NCI-H1092 (cell line): ENCODE measurements at regions not wholly inside any gene's neighbourhood (a gene's known extent, or its start where the extent isn't known, plus 50 kb on each side); places are given as distances from the start of the nearest gene placed in this dataset.

Source experiments
- DNase-seq: peaks from one replicate; lab custom pipeline; 2025; lab: John Stamatoyannopoulos, UW

DNA sequence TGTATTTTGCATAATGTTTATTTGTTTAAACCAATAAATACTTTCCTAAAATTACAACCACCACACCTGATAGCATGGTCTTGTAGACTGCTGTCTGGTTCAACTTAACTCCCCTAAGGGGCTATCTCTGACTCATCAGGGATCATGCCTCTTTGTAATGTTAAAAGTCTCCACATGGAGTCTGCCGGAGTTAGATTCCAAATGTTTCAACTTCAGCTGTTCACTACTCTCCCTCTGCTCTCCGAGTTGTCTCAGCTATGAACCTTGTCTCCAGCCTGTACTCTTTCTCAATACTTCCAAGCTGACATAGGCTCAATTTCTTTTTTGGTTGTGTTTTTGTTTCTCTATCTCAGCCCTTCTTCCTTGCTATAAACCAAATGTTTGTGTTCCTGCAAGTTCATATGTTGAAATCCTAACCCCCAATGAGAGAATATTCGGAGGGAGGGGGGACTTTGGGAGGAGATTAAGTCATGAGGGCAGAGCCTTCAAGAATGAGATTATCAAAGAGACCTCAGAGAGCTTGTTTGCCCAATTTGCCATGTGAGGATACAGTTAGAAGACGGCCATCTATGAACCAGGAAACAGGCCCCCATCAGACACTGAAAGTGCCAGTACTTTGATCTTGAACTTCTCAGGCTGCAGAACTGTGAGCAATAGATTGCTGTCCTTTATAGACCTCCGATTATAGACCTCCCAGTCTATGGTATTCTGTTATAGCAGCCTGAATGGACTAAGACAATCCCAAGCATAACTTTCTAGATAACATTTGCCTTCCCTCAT is 858.2 kb downstream of the VRK1 start:
- no peak for DNase-seq

- no peak for DNase-seq
These were observed 860.4 kb downstream of the VRK1 start for GRCh38 chr14:97657609-97658008.

DNA sequence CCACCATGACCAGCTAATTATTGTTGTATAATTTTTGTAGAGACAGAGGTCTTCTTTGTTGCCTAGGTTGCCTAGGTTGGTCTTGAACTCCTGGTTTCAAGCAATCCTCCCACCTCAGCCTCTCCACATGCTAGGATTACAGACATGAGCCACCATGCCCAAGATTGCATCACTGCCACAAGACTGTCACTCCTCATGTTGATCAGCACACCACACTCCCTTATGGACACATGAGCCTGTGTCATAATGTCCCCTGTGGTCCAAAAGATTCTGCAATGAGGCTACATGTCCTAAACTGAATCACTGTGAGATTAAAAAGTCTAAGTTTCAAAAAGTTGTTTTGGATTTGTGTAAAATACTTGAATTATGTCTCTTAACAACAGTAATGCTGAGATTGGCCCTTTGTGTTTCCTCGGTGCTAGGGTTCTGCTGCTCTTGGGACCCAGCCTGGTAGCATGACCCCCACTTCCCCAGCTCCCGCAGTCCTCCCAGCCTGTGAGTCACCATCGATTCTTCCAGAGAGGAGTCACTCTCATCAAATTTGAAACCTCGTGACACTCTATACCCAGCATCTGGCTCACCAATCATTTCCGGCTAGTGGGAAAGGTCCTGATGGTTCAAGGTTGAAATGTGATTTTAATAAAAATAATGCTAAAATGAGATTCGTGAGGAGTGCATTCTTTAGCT is 890.9 kb downstream of the VRK1 start:
- no peak for DNase-seq

- no peak for DNase-seq
These were observed 891.6 kb downstream of the VRK1 start for GRCh38 chr14:97688631-97689336.

GRCh38 chr14:97692084-97692483 is 894.9 kb downstream of the VRK1 start:
- DNase-seq, result no peak

DNA sequence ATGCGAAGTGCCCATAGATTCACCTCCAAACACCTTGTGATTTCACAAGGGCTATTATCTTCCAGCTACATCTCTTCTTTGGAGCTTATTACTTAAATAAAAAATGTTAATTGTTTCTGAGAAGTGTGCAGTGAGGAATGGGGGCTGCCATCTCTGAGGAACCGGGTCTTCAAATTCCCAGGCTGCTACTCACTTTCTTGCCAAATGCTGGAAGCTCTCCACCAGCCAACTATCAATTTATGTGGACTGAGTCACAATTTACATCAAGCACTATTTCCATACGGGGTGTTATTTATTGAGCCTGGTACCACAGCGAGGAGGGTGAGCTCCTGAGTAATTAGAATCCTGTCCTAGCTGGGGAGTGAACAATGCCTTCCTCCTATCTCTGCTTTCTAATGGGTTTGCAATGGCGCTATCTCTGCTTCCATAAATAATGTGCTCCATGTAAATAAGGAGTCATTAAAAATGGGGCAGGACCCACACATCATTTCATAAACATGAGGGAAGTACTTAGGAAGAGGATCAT is 898.3 kb downstream of the VRK1 start:
- DNase-seq, result no peak

DNA sequence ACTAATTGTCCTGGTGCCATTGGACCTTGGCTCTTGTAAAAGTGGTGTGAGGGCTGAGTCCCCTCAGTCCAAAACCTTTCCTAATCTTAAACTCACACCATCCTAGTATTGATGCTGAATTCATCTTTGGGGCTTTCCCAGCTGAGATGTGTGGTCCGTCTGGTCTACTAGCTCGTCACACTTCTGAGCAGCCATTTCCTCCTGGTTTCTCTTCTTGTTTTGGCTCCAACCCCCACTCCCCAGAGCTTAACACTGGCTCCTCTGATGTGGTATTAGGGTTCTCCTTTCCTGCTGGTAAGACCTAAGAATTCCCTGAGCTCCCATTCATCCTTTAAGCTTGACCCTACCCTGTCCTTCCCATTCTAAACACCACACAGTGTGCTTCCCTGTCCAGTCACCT is 900.6 kb downstream of the VRK1 start:
- no peak for DNase-seq

DNA sequence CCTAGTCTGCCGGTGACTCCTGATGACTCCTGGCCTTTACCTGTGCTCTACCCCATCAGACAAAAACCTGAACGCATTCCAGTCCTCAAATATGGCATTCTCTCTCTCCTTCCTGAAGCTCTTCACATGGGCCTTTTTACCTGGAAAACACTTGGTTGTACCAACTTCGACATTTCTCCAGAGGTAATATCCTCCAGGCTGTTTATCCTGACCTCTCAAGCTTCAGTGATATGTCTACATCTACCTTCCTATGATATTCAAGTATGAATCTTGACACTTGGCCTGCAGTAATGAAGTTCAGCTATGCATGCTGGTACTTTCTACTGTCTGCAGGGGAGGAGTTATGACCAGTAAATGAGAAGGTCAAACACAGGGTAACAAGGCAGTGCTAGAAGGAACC is 901.8 kb downstream of the VRK1 start:
- DNase-seq, result no peak

DNA sequence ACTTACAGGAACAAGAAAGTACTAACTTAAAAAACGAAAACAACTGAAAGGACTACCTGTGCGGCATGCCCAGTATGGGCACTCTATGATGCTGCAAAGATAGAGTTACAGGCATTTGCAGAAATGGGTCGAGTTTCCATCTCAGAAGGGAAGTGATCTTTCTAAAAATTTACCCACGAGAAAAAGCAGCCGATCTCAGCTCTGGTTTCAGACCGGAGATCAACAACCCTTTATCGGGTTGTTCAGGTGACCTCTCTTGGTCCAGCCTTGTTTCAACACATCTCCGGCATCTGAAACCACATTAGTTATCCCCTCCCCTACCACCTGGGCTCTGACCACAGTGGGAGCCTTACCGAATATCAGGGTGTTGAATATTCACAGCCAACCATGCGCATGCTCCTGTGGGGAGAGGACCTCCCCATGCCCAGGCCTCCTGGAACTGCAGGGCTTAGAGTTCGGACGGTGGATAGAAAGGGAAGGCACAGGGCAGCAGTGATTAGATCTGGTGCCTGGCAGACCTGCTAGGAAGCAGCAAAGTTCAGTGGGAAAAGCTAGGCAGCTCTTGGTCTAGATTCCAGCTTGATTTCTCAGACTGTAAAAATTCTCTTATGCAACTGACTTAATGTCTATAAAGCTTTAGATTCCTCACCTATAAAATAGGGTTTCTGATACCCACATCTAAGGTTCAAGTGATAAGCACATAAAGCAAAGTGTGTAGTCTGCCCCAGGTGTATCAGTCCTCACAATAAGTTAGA is 906.0 kb downstream of the VRK1 start:
- no peak for DNase-seq

GRCh38 chr14:97704316-97704885 is 907.2 kb downstream of the VRK1 start:
- no peak for DNase-seq

- no peak for DNase-seq
These were observed 907.9 kb downstream of the VRK1 start for GRCh38 chr14:97705107-97705506.

GRCh38 chr14:97705976-97706375 is 908.8 kb downstream of the VRK1 start:
- DNase-seq, result no peak

DNA sequence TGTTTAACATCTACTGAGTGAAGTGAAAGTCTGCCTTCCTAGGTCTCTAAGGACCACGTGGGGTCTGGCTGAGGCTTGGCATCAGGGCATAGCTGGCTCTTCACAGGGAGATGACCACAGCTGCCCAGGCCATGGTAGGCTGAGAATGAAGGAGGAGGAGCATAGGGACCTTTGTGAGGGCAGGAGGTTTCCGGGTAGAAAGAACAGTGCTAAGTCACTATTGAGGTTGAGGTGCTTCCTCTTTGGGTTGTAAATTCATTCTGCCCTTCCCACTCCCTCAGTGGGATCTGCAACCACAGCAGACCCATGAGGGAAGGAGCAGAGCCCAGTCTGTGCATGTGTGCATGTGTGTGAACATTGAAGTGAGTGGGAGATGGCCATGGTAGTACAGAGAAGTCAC is 909.6 kb downstream of the VRK1 start:
- no peak for DNase-seq

DNA sequence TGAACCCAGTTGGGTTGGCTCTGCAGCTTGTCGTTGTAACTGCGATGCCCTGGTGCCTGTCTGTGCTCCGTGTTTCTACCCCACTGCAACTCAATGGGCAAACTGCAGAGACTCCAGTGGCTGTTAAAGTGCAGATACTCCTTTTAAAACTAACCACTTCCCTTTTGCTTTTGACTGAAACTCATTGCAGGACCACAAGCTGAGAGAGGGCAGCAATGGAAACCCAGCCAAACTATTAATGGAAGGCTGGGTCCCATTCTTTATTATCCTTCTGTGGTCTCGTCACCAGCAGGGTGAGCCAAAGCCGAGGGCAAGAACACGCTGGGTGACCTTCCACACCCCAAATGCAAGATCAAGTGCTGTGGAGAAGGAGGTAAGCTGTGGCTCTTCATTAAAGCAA is 910.4 kb downstream of the VRK1 start:
- DNase-seq, result no peak

- no peak for DNase-seq
These were observed 912.4 kb downstream of the VRK1 start for GRCh38 chr14:97709552-97709951.

- DNase-seq, result no peak
These were observed 913.5 kb downstream of the VRK1 start for GRCh38 chr14:97710726-97711125.

DNA sequence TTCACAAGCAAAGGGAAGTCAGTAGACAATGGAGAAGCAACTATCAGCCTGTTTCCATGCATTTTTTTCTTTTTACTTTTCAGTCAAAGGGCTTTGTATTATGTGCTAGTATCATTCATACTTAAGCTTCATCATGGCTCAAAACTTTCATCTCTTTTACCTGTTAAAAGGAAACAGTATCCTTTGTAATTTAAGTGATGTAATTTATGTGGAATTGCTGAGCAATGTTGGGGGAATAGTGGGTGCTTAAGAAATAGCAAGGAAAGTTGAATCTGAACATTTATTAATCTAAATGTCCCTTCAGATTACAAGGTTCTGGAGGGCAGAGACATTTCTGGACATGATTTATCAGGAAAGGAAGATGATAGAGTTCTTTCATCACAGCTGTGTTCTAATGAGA is 915.3 kb downstream of the VRK1 start:
- no peak for DNase-seq

DNA sequence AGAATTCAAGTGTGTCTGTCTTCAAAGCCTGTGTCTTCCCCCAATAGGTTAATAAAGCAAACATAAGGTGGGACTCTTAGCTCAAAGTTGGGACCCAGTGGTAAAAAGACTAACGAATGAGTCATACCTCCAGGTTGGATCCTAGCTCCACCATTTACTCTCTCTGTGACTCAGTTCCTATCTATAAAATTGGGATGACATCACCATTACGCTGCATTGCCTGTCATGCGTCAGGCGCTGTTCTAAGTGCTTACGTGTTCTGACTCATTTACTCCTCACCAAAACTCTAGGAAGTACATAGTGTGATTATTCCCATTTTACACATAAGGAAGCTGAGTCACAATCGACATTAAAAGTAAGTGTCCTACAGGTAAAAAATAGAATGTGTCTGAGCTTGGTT is 915.8 kb downstream of the VRK1 start:
- DNase-seq, result no peak

DNA sequence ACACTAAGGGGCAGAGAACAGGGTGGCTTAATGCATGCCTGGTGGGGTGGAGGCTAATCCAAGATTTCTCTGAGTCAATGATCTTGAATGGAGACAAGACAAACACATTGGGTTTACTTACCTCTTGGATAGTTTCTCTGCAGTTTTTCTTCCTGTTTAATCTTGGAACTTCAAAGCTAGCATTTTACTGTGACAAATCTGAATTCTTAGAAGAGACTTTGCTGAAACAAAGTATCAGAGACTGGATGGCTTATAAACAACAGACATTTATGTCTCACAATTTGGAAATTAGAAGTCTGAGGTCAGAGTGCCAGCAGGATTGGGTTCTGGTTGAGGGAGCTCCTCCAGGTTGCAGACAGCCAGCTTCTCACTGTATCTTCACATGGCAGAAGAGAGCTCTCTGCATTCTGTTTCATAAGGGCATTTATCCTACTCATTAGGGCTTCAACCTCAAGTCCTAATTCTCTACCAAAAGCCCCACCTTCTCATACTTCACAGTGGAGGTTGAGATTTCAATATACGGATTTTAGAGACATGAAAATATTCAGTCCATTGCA is 921.8 kb downstream of the VRK1 start:
- DNase-seq, result no peak

DNA sequence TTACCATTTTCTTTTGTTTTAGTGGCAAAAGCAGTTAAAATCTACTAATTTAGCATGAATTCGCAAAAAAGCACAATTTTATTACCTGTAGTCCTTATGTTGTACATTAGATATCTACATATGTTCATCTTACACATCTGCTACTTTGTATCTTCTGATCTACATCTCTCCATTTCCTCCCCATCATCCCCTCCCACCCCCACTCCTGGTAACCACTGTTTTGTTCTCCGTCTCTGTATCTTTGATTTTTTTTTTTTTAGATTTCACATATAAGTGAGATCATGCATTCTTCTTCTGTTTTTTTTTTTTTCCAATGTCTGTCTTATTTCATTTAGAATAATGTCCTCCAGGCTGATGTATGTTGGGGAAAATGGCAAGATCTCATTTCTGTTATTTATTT is 922.7 kb downstream of the VRK1 start:
- no peak for DNase-seq

- DNase-seq, result no peak
These were observed 926.2 kb downstream of the VRK1 start for GRCh38 chr14:97723351-97723750.

DNA sequence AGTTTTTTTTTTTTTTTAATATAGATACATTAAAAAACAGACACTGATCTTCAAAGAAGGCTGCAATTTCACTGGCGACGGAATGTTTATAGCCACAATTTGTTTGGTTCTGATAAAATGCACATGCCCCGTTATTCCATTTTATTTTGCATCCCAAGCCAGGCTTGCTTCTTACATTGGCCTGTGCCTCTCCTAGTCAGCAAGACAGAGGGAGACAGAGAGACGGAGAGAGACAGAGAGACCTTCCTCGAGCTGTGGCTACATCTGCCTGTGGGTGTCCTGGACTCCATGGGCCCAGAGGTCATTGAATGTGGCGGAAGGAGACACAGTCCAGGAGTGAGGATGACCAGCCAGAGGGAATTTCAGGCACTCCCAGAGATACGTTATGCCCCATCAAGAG is 926.6 kb downstream of the VRK1 start:
- no peak for DNase-seq
